GM12865 (cell line): ENCODE measurements at regions not wholly inside any gene's neighbourhood (a gene's known extent, or its start where the extent isn't known, plus 50 kb on each side); places are given as distances from the start of the nearest gene placed in this dataset.

Source experiments
- DNase-seq: peaks from one replicate; pipeline ENCODE4 v3.0.0; 2010; ENCODE audit warnings: low read depth
- H3K4me3 ChIP-seq: 2 replicates; pipeline ENCODE4 v1.5.1; 2011; ENCODE audit warnings: mild to moderate bottlenecking, low read depth, low read length, control low read depth
- TF ChIP-seq, protein P1 (sequence below): IDR thresholded peaks from 2 replicates; pipeline ENCODE4 v1.5.1; 2011; ENCODE audit warnings: low read length, control low read depth, low read depth, inconsistent platforms; ENCODE audit not compliant: insufficient read depth; ENCODE audit errors: missing control alignments

DNA sequence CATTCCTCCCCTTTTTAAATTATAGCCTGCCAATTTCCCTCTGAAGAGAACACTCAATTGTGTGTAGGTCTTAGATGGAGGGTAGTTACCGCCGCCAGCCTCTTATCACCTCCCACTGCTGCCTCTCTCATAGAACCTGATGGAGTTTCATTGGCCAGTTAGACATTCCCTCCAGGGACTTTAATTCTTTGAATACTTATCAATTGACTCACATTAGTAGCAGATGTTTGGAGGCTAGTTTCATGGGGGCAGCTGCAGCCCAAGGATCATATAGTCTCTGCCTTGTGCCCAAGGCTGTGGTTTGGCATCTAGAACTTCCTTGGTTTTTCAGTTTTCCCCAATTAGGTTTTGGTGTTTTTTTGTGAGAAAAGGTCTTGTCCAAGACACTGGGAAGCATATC lies 318.9 kb upstream of the HTR2A start:
- no peak overlapping the region for H3K4me3 ChIP-seq
- no peak for DNase-seq
- TF ChIP-seq, protein P1, sequence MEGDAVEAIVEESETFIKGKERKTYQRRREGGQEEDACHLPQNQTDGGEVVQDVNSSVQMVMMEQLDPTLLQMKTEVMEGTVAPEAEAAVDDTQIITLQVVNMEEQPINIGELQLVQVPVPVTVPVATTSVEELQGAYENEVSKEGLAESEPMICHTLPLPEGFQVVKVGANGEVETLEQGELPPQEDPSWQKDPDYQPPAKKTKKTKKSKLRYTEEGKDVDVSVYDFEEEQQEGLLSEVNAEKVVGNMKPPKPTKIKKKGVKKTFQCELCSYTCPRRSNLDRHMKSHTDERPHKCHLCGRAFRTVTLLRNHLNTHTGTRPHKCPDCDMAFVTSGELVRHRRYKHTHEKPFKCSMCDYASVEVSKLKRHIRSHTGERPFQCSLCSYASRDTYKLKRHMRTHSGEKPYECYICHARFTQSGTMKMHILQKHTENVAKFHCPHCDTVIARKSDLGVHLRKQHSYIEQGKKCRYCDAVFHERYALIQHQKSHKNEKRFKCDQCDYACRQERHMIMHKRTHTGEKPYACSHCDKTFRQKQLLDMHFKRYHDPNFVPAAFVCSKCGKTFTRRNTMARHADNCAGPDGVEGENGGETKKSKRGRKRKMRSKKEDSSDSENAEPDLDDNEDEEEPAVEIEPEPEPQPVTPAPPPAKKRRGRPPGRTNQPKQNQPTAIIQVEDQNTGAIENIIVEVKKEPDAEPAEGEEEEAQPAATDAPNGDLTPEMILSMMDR = no peak

DNA sequence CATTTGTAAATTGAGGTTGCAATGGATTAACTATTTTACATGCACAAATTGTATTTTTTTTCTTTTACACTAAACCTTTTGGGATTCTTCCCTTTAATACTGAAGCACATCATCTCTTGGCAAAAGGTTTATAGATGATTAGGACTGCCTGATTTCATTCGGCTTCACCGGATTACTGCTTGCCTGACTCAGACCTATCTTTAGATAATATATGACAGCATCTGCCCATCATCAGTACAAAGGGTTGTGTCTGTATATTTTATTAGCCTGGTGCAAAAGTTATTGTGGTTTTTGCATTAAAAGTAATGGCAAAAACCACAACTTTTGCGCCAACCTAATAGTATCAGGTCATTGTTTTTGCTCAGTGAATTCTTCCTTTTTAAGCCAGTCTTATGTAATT lies 316.2 kb upstream of the HTR2A start:
- TF ChIP-seq, protein P1 = no peak
- no peak for DNase-seq
- no peak overlapping the region for H3K4me3 ChIP-seq

DNA sequence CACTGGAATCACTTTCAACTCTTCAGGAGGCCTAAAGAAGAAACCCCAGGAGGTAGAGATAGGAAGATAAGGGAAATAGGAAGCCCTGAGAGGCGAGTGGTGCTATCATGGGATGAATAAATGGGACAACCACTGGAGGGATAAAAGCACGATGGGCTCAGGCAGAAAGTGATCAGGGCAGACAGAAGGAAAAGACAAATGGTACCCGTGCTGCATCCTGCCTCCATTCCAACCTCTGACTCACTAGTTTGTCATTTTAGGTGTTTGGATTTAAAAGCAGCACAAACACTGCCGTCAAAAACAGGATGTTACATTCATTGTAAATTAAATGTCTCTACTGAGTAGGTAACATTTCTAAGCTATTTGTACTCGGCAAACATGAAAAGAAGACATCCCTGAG lies 314.3 kb upstream of the HTR2A start:
- no peak for DNase-seq
- TF ChIP-seq, protein P1 = no peak
- no peak overlapping the region for H3K4me3 ChIP-seq

DNA sequence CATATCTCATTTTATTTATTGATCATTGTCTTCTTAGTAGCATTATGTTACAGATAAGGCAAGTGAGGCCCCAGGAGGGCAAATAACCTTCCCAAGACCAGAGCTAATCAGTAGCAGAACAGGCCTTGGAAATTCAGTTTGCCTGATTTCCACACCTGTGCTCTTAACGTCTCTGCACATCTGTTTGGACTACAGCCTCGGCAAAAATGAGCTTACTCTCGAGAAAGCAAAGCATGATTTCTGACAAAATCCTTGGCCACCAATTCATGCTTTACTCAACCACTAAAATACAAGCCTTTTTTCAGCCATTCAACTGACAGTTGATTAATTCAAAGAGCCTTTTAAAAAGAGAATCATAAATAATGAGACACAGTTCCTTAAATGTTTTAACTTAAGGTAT lies 309.3 kb upstream of the HTR2A start:
- H3K4me3 ChIP-seq = no peak overlapping the region
- DNase-seq = no peak
- TF ChIP-seq, protein P1 = no peak

DNA sequence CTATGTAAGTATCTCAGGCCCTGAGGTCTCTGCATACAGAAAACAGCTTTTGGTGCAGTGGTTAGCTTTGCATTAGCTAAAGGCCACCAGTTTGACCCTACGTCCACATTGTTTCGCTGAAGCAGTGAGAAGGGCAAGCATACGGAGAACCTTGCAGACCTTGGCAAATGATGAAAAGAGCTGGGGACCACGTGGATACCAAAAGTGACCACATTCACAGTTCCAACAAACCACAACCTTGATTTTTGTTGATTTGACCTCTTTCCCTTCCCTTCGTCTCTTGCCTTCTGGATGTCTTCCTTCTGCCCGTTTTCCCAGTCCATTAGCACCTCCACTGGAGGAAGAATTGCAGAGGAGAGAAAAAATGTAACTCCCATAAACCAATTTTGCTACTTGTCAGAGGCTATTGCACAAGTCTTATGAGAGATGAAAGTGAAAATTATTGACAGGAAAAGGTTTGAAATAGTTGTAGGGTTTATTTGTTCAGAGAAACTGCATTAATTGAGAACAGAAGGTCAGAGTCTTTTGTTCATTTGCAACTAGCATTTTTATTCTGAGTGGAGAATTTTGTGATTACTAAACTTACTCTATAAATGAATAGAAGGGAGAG lies 293.9 kb upstream of the HTR2A start:
- DNase-seq = peak; percentile 17
- H3K4me3 ChIP-seq = no peak overlapping the region
- TF ChIP-seq, protein P1 = no peak

DNA sequence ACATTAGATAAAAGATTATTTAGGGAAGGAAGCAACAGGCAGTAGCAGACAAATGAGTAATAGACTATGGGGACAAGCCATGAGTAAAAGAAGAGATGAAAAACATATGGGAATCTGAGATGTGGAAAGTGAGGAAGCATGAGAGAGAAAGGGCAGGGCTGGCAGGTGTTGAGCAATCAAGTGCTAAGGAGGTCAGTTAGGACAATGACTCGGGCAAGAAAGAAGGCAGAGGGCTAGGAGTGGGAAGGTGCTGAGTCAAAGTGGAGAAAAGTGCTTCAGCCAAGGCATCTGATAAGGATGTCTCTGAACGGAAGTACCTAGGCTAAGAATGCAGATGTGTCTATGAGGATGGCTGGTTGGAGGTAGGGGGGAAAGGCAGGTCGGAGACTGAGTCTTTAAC lies 291.9 kb upstream of the HTR2A start:
- H3K4me3 ChIP-seq = no peak overlapping the region
- DNase-seq = peak; percentile 14
- TF ChIP-seq, protein P1 = no peak

DNA sequence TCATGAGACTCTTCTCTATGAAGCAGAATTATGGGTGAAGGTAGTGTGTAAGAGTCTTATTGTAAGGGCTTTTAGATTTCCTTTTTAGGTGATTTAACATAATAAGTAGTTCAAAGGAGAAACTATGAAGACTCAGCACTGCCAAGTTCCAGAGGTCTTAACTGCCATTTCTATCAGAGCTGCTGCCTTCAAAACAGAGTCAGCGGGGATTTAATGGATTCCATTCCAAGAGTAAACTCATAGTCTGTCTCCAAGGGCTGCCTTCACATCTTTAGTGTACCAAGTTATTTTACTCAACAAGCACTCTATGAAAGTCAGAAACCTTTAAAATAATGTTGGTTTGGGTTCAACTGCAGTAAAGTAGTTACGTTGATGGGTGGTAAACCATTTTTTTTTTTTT lies 289.6 kb upstream of the HTR2A start:
- TF ChIP-seq, protein P1 = no peak
- no peak overlapping the region for H3K4me3 ChIP-seq
- DNase-seq = no peak
